ENCODE measurements at regions not wholly inside any gene's neighbourhood (a gene's known extent, or its start where the extent isn't known, plus 50 kb on each side); places are given as distances from the start of the nearest gene placed in this dataset.

DNA sequence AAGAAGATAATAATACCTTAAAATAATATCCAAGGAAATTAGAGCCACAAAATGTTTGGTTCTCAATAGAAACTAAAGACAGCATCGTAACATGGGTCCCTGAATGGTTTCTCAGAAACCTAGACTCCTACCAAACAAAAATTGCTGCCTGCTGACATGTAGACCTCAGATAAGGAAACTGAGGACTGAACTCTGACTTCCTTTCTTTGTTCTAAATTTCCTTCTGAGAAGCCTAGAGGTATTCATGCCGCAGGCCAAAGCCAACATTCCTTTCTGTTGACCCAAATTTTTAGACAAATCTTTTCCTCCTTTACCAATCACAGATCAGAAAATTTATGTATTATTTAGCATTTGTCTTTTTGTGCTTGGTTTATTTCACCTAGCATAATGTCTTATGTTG, 816.7 kb upstream of the PHF14 start:
- H3K4me3 Mint-ChIP-seq, result no peak overlapping the region

More for the DNA sequence above, 816.7 kb upstream of the PHF14 start:
- H3K27ac Mint-ChIP-seq, result no peak overlapping the region
- Histone ChIP-seq H3K27ac (ENCODE audit: insufficient read length, low read depth, low read length) (no peak overlapping the region), H4K8ac (replicated peaks; ENCODE audit: insufficient read length, low read depth, low read length) (no peak overlapping the region), H3K27me3 (ENCODE audit: insufficient read depth, low read length) (no peaks in the 10 kb centered on the region), H4K5ac (ENCODE audit: insufficient read length, low read depth, low read length) (no peak overlapping the region), H2BK12ac (ENCODE audit: insufficient read length, low read depth, low read length) (no peak overlapping the region), H4K91ac (ENCODE audit: insufficient read length, low read depth, low read length) (no peak overlapping the region), H3K4me2 (ENCODE audit: insufficient read depth, insufficient read length, low read length) (no peak overlapping the region), H3K79me2 (ENCODE audit: insufficient read depth, low read length) (no peaks in the 10 kb centered on the region), H2BK120ac (ENCODE audit: low read depth, low read length, poor library complexity, severe bottlenecking) (no peak overlapping the region), H3T11ph (ENCODE audit: low read length) (no peak overlapping the region), H2AK5ac (ENCODE audit: insufficient read length, low read length) (no peak overlapping the region), H3K56ac (ENCODE audit: insufficient read length, low read depth, low read length) (no peak overlapping the region), H3K18ac (ENCODE audit: insufficient read length, low read depth, low read length) (no peak overlapping the region), H2AFZ (ENCODE audit: low read length) (no peak overlapping the region), H3K4ac (ENCODE audit: low read depth, low read length) (no peak overlapping the region), H3K4me1 (ENCODE audit: insufficient read depth, low read length) (no peaks in the 10 kb centered on the region), H3K79me1 (ENCODE audit: insufficient read depth, low read depth, low read length, poor library complexity, severe bottlenecking) (no peaks in the 10 kb centered on the region), H3K14ac (ENCODE audit: insufficient read depth, low read length) (no peak overlapping the region), H3K9ac (ENCODE audit: extremely low read depth, insufficient read length, low read length) (no peak overlapping the region), H3K23ac (ENCODE audit: insufficient read length, low read depth, low read length) (no peak overlapping the region), H3K23me2 (ENCODE audit: insufficient read length, low read depth, low read length, poor library complexity, severe bottlenecking) (no peaks in the 10 kb centered on the region), H3K9me3 (ENCODE audit: control insufficient read depth, low read depth, low read length) (no peaks in the 10 kb centered on the region), H2BK20ac (ENCODE audit: low read depth, low read length, poor library complexity, severe bottlenecking) (no peak overlapping the region), H2BK15ac (ENCODE audit: low read depth, low read length) (no peak overlapping the region), H2BK5ac (ENCODE audit: insufficient read length, low read length) (no peak overlapping the region), H4K20me1 (ENCODE audit: control insufficient read depth, insufficient read depth, insufficient read length) (no peaks in the 10 kb centered on the region)
- no peak for DNase-seq
- no peaks in the 10 kb centered on the region for H3K27me3 Mint-ChIP-seq (ENCODE audit: low read depth)
- H3K9me3 Mint-ChIP-seq, result no peaks in the 10 kb centered on the region
- H3K36me3 Mint-ChIP-seq (ENCODE audit: insufficient read depth in 1 of 3, low read depth in 3 of 3), result no peaks in the 10 kb centered on the region
- no CpG with 5 or more reads among the region's 2 CpGs for WGBS (ENCODE audit: extremely low coverage, insufficient read length, low lambda C conversion rate)
- TF ChIP-seq, protein P1, sequence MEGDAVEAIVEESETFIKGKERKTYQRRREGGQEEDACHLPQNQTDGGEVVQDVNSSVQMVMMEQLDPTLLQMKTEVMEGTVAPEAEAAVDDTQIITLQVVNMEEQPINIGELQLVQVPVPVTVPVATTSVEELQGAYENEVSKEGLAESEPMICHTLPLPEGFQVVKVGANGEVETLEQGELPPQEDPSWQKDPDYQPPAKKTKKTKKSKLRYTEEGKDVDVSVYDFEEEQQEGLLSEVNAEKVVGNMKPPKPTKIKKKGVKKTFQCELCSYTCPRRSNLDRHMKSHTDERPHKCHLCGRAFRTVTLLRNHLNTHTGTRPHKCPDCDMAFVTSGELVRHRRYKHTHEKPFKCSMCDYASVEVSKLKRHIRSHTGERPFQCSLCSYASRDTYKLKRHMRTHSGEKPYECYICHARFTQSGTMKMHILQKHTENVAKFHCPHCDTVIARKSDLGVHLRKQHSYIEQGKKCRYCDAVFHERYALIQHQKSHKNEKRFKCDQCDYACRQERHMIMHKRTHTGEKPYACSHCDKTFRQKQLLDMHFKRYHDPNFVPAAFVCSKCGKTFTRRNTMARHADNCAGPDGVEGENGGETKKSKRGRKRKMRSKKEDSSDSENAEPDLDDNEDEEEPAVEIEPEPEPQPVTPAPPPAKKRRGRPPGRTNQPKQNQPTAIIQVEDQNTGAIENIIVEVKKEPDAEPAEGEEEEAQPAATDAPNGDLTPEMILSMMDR (conservative IDR thresholded peaks at IDR 0.05), result no peak
- H3K4me1 Mint-ChIP-seq, result no peaks in the 10 kb centered on the region

Data from H9 (cell line).